ENCODE measurements at regions not wholly inside any gene's neighbourhood (a gene's known extent, or its start where the extent isn't known, plus 50 kb on each side); places are given as distances from the start of the nearest gene placed in this dataset.
A peak's percentile ranks its signal among the peaks of the same experiment; 100 is the strongest.

GRCh38 chr12:76158518-76159321 is 74.2 kb upstream of the NAP1L1 start:
- H3K27ac ChIP-seq (ENCODE audit: insufficient read depth, low read length, poor library complexity, severe bottlenecking) = no peak overlapping the region
- peak; percentile 7 to 27 (median 8) for DNase-seq
- H3K4me3 ChIP-seq (ENCODE audit: insufficient read depth, low read depth, low read length, poor library complexity, severe bottlenecking) = peak overlapping the region; percentile 14

GRCh38 chr12:76156726-76157125 is 72.2 kb upstream of the NAP1L1 start:
- Histone ChIP-seq H3K4me3 (ENCODE audit: insufficient read depth, low read depth, low read length, poor library complexity, severe bottlenecking) (no peak overlapping the region), H3K9me3 (ENCODE audit: control insufficient read depth, low read length) (no peaks in the 10 kb centered on the region), H3K36me3 (ENCODE audit: control insufficient read depth, insufficient read depth, low read length) (no peaks in the 10 kb centered on the region), H3K27me3 (replicated peaks; ENCODE audit: control insufficient read depth, insufficient read depth, low read length, poor library complexity, severe bottlenecking) (no peaks in the 10 kb centered on the region), H3K27ac (ENCODE audit: insufficient read depth, low read length, poor library complexity, severe bottlenecking) (no peak overlapping the region), H3K4me1 (ENCODE audit: control insufficient read depth, insufficient read depth, low read length, poor library complexity, severe bottlenecking) (no peaks in the 10 kb centered on the region)
- DNase-seq = no peak

More at GRCh38 chr12:76158518-76159321, 74.2 kb upstream of the NAP1L1 start:
- H3K4me1 ChIP-seq (ENCODE audit: control insufficient read depth, insufficient read depth, low read length, poor library complexity, severe bottlenecking) = no peaks in the 10 kb centered on the region
- H3K36me3 ChIP-seq (ENCODE audit: control insufficient read depth, insufficient read depth, low read length) = no peaks in the 10 kb centered on the region
- no peaks in the 10 kb centered on the region for H3K9me3 ChIP-seq (ENCODE audit: control insufficient read depth, low read length)
- H3K27me3 ChIP-seq (replicated peaks; ENCODE audit: control insufficient read depth, insufficient read depth, low read length, poor library complexity, severe bottlenecking) = no peaks in the 10 kb centered on the region

GRCh38 chr12:76156314-76156713 is 71.8 kb upstream of the NAP1L1 start:
- Histone ChIP-seq H3K9me3 (ENCODE audit: control insufficient read depth, low read length) (no peaks in the 10 kb centered on the region), H3K27me3 (replicated peaks; ENCODE audit: control insufficient read depth, insufficient read depth, low read length, poor library complexity, severe bottlenecking) (no peaks in the 10 kb centered on the region), H3K4me1 (ENCODE audit: control insufficient read depth, insufficient read depth, low read length, poor library complexity, severe bottlenecking) (no peaks in the 10 kb centered on the region), H3K36me3 (ENCODE audit: control insufficient read depth, insufficient read depth, low read length) (no peaks in the 10 kb centered on the region), H3K27ac (ENCODE audit: insufficient read depth, low read length, poor library complexity, severe bottlenecking) (no peak overlapping the region), H3K4me3 (ENCODE audit: insufficient read depth, low read depth, low read length, poor library complexity, severe bottlenecking) (no peak overlapping the region)
- no peak for DNase-seq

GRCh38 chr12:76155157-76155670 is 70.7 kb upstream of the NAP1L1 start:
- Histone ChIP-seq H3K9me3 (ENCODE audit: control insufficient read depth, low read length) (no peaks in the 10 kb centered on the region), H3K4me3 (ENCODE audit: insufficient read depth, low read depth, low read length, poor library complexity, severe bottlenecking) (no peak overlapping the region), H3K27ac (ENCODE audit: insufficient read depth, low read length, poor library complexity, severe bottlenecking) (no peak overlapping the region), H3K27me3 (replicated peaks; ENCODE audit: control insufficient read depth, insufficient read depth, low read length, poor library complexity, severe bottlenecking) (no peaks in the 10 kb centered on the region), H3K36me3 (ENCODE audit: control insufficient read depth, insufficient read depth, low read length) (no peaks in the 10 kb centered on the region), H3K4me1 (ENCODE audit: control insufficient read depth, insufficient read depth, low read length, poor library complexity, severe bottlenecking) (no peaks in the 10 kb centered on the region)
- no peak for DNase-seq

- H3K4me1 ChIP-seq (ENCODE audit: control insufficient read depth, insufficient read depth, low read length, poor library complexity, severe bottlenecking) = no peaks in the 10 kb centered on the region
- no peaks in the 10 kb centered on the region for H3K36me3 ChIP-seq (ENCODE audit: control insufficient read depth, insufficient read depth, low read length)
Observed at GRCh38 chr12:76153616-76154015, 69.1 kb upstream of the NAP1L1 start.

GRCh38 chr12:76152181-76152807 is 67.8 kb upstream of the NAP1L1 start:
- Histone ChIP-seq H3K9me3 (ENCODE audit: control insufficient read depth, low read length) (no peaks in the 10 kb centered on the region), H3K27me3 (replicated peaks; ENCODE audit: control insufficient read depth, insufficient read depth, low read length, poor library complexity, severe bottlenecking) (no peaks in the 10 kb centered on the region), H3K4me3 (ENCODE audit: insufficient read depth, low read depth, low read length, poor library complexity, severe bottlenecking) (no peak overlapping the region), H3K36me3 (ENCODE audit: control insufficient read depth, insufficient read depth, low read length) (no peaks in the 10 kb centered on the region), H3K27ac (ENCODE audit: insufficient read depth, low read length, poor library complexity, severe bottlenecking) (no peak overlapping the region), H3K4me1 (ENCODE audit: control insufficient read depth, insufficient read depth, low read length, poor library complexity, severe bottlenecking) (no peaks in the 10 kb centered on the region)
- DNase-seq = no peak

More at GRCh38 chr12:76153616-76154015, 69.1 kb upstream of the NAP1L1 start:
- Histone ChIP-seq H3K4me3 (ENCODE audit: insufficient read depth, low read depth, low read length, poor library complexity, severe bottlenecking) (no peak overlapping the region), H3K9me3 (ENCODE audit: control insufficient read depth, low read length) (no peaks in the 10 kb centered on the region), H3K27me3 (replicated peaks; ENCODE audit: control insufficient read depth, insufficient read depth, low read length, poor library complexity, severe bottlenecking) (no peaks in the 10 kb centered on the region), H3K27ac (ENCODE audit: insufficient read depth, low read length, poor library complexity, severe bottlenecking) (no peak overlapping the region)
- DNase-seq = no peak

GRCh38 chr12:76144245-76144549 is 59.7 kb upstream of the NAP1L1 start:
- no peak for DNase-seq
- H3K4me1 ChIP-seq (ENCODE audit: control insufficient read depth, insufficient read depth, low read length, poor library complexity, severe bottlenecking) = no peaks in the 10 kb centered on the region
- no peak overlapping the region for H3K27ac ChIP-seq (ENCODE audit: insufficient read depth, low read length, poor library complexity, severe bottlenecking)
- H3K27me3 ChIP-seq (replicated peaks; ENCODE audit: control insufficient read depth, insufficient read depth, low read length, poor library complexity, severe bottlenecking) = no peaks in the 10 kb centered on the region
- H3K4me3 ChIP-seq (ENCODE audit: insufficient read depth, low read depth, low read length, poor library complexity, severe bottlenecking) = no peak overlapping the region
- H3K36me3 ChIP-seq (ENCODE audit: control insufficient read depth, insufficient read depth, low read length) = no peaks in the 10 kb centered on the region
- no peaks in the 10 kb centered on the region for H3K9me3 ChIP-seq (ENCODE audit: control insufficient read depth, low read length)

- H3K4me1 ChIP-seq (ENCODE audit: control insufficient read depth, insufficient read depth, low read length, poor library complexity, severe bottlenecking) = no peaks in the 10 kb centered on the region
- no peaks in the 10 kb centered on the region for H3K9me3 ChIP-seq (ENCODE audit: control insufficient read depth, low read length)
- H3K27ac ChIP-seq (ENCODE audit: insufficient read depth, low read length, poor library complexity, severe bottlenecking) = no peak overlapping the region
- no peaks in the 10 kb centered on the region for H3K36me3 ChIP-seq (ENCODE audit: control insufficient read depth, insufficient read depth, low read length)
- H3K4me3 ChIP-seq (ENCODE audit: insufficient read depth, low read depth, low read length, poor library complexity, severe bottlenecking) = no peak overlapping the region
- H3K27me3 ChIP-seq (replicated peaks; ENCODE audit: control insufficient read depth, insufficient read depth, low read length, poor library complexity, severe bottlenecking) = no peaks in the 10 kb centered on the region
- peak in 1 of 3 donors; percentile 3 for DNase-seq
Observed at GRCh38 chr12:76143343-76144244, 59.1 kb upstream of the NAP1L1 start.

GRCh38 chr12:76142305-76142704 is 57.8 kb upstream of the NAP1L1 start:
- Histone ChIP-seq H3K9me3 (ENCODE audit: control insufficient read depth, low read length) (no peaks in the 10 kb centered on the region), H3K4me1 (ENCODE audit: control insufficient read depth, insufficient read depth, low read length, poor library complexity, severe bottlenecking) (no peaks in the 10 kb centered on the region), H3K36me3 (ENCODE audit: control insufficient read depth, insufficient read depth, low read length) (no peaks in the 10 kb centered on the region), H3K27me3 (replicated peaks; ENCODE audit: control insufficient read depth, insufficient read depth, low read length, poor library complexity, severe bottlenecking) (no peaks in the 10 kb centered on the region), H3K4me3 (ENCODE audit: insufficient read depth, low read depth, low read length, poor library complexity, severe bottlenecking) (no peak overlapping the region), H3K27ac (ENCODE audit: insufficient read depth, low read length, poor library complexity, severe bottlenecking) (no peak overlapping the region)
- no peak for DNase-seq
